H1 (cell line): ENCODE measurements at regions not wholly inside any gene's neighbourhood (a gene's known extent, or its start where the extent isn't known, plus 50 kb on each side); places are given as distances from the start of the nearest gene placed in this dataset.

ENCODE experiments used
- CBX8 ChIP-seq: fragments of 300-800, 300-1000 bp; sonication (generic); IDR thresholded peaks from 2 replicates; pipeline ENCODE4 v1.7.1; 2016; ENCODE audit warnings: low read depth, low read length, borderline replicate concordance
- KDM1A ChIP-seq: fragments of 200-600, 300-600 bp; sonication (generic); IDR thresholded peaks from 2 replicates; pipeline ENCODE4 v1.7.1; 2016; ENCODE audit warnings: mild to moderate bottlenecking, low read length, borderline replicate concordance
- KDM5A ChIP-seq: fragments of 200-600 bp; IDR thresholded peaks from 2 replicates; pipeline ENCODE4 v1.7.1; 2012; ENCODE audit warnings: mild to moderate bottlenecking, low read length, inconsistent platforms, mixed read lengths
- PHF8 ChIP-seq: fragments of 200-600 bp; sonication (generic); conservative IDR thresholded peaks from 2 replicates; pipeline ENCODE4 v1.7.1; 2012; ENCODE audit warnings: low read depth, mild to moderate bottlenecking, inconsistent platforms, low read length, moderate library complexity
- RAD21 ChIP-seq, 2 experiments: IDR thresholded peaks in 1 of 2; conservative IDR thresholded peaks in 1 of 2; 2 replicates each; pipeline ENCODE4 v1.6.1; 2011; ENCODE audit warnings: low read depth in 2 of 2, low read length in 2 of 2, improper control_type of control experiment in 1 of 2, inconsistent platforms in 1 of 2, mild to moderate bottlenecking in 1 of 2, moderate library complexity in 1 of 2
- TAF7 ChIP-seq: optimal IDR thresholded peaks from 2 replicates; pipeline ENCODE3; 2011; ENCODE audit warnings: low read depth, mild to moderate bottlenecking, inconsistent platforms, low read length, moderate library complexity, borderline replicate concordance
- TF ChIP-seq, protein P1 (sequence below): IDR thresholded peaks from 2 replicates; pipeline ENCODE4 v1.6.1; 2011; ENCODE audit warnings: low read depth, mild to moderate bottlenecking, low read length; ENCODE audit not compliant: insufficient read depth

DNA sequence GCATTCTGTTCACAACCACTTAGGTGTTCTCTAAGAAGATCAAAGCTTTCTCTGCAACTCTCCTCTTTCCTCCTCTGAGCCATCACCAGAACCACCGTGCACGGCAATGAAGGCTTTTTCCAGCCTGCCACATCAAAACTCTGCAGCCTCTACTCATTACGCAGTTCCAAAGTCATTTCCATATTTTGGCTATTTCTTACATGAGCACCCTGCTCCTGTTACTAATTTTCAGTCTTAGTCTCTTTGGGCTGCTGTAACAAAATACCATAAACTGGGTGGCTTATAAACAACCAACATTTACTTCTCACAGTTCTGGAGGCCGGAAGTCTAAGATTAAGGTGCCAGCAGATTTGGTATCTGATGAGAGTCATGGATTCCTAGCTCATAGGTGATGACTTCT is 70.4 kb upstream of the THBS2 start (continued):
- TF ChIP-seq, protein P1, sequence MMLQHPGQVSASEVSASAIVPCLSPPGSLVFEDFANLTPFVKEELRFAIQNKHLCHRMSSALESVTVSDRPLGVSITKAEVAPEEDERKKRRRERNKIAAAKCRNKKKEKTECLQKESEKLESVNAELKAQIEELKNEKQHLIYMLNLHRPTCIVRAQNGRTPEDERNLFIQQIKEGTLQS: no peak
- TF ChIP-seq KDM5A (no peak), CBX8 (no peak), TAF7 (no peak), KDM1A (no peak), RAD21 (IDR thresholded peaks at IDR 0.05 in 1 of 2, conservative IDR thresholded peaks at IDR 0.05 in 1 of 2; ENCODE audit: low read depth in 2 of 2, low read length in 2 of 2) (no peak), PHF8 (no peak)
- TF ChIP-seq, all 59 proteins: peak for 0
